Endothelial cell of umbilical vein (primary cell): ENCODE measurements at regions not wholly inside any gene's neighbourhood (a gene's known extent, or its start where the extent isn't known, plus 50 kb on each side); places are given as distances from the start of the nearest gene placed in this dataset.
A peak's percentile ranks its signal among the peaks of the same experiment; 100 is the strongest.

Experiments
- BruUV-seq: library from RNA; stranded (reverse); fragments of 400-500 nt; replicated peaks from 2 replicates; lab custom pipeline; 2021; lab: Mats Ljungman, UMichigan
- CTCF ChIA-PET: fragments of 300-600, 350-600 bp; sonication (Branson Sonifier 250); formaldehyde crosslinking; loops from one replicate; lab custom pipeline; 2021; ENCODE audit warnings: antibody characterized with exemption, inconsistent platforms; lab: Charles Lee
- POLR2A ChIA-PET: fragments of 300-600, 350-600 bp; sonication (Branson Sonifier 250); formaldehyde crosslinking; loops from one replicate; lab custom pipeline; 2021; ENCODE audit warnings: antibody characterized with exemption, inconsistent platforms; lab: Charles Lee
- DNase-seq: peaks from one replicate; pipeline ENCODE4 v3.0.0-alpha.2; 2011; ENCODE audit warnings: low read depth, low spot score
- FAIRE-seq: peaks from 2 replicates; lab custom pipeline; 2011; peaks lifted over from hg19 to GRCh38; lab: Jason Lieb, UNC
- H2AFZ ChIP-seq: 2 replicates; pipeline ENCODE4 v1.6.0; 2012; ENCODE audit warnings: low read depth, low read length, control low read depth, inconsistent platforms
- H3K27ac ChIP-seq: 2 replicates; pipeline ENCODE4 v1.5.1; 2011; ENCODE audit warnings: low read depth, mild to moderate bottlenecking, control low read depth, low read length, moderate library complexity; ENCODE audit not compliant: insufficient read depth
- H3K27me3 ChIP-seq, 2 experiments: 2 replicates each; pipeline versions ENCODE4 v1.6.0 to v1.6.1; 2011; ENCODE audit warnings: low read length in 2 of 2, mixed read lengths in 1 of 2; ENCODE audit not compliant: control insufficient read depth in 2 of 2, insufficient read depth in 2 of 2
- H3K36me3 ChIP-seq, 2 experiments: 2 replicates in 1 of 2; 3 replicates in 1 of 2; pipeline ENCODE4 v1.5.1; 2011; ENCODE audit warnings: low read length in 2 of 2, mild to moderate bottlenecking in 1 of 2, moderate library complexity in 1 of 2; ENCODE audit not compliant: control insufficient read depth in 2 of 2, insufficient read depth in 2 of 2; ENCODE audit errors: extremely low read depth in 1 of 2
- H3K4me1 ChIP-seq: 3 replicates; pipeline ENCODE4 v1.5.1; 2011; ENCODE audit warnings: mild to moderate bottlenecking, low read length; ENCODE audit not compliant: control insufficient read depth, insufficient read depth; ENCODE audit errors: extremely low read depth
- H3K4me2 ChIP-seq: 2 replicates; pipeline ENCODE4 v1.6.1; 2011; ENCODE audit warnings: low read length, control low read depth, mixed read lengths; ENCODE audit not compliant: insufficient read depth
- H3K4me3 ChIP-seq, 3 experiments: fragments of 200-600 bp in 1 of 3; sonication (generic), shearing (Covaris generic) in 1 of 3; replicated peaks in 1 of 3; 2 replicates each; pipeline ENCODE4 v1.5.1; 2011 to 2016; ENCODE audit warnings: control low read depth in 3 of 3, low read length in 3 of 3, mild to moderate bottlenecking in 2 of 3, inconsistent platforms in 1 of 3, low read depth in 1 of 3, moderate library complexity in 1 of 3; ENCODE audit not compliant: insufficient read depth in 1 of 3
- H3K79me2 ChIP-seq: 2 replicates; pipeline ENCODE4 v1.6.0; 2012; ENCODE audit warnings: low read length, inconsistent platforms; ENCODE audit not compliant: control insufficient read depth, insufficient read depth
- H3K9ac ChIP-seq: replicated peaks from 2 replicates; pipeline ENCODE3; 2011; ENCODE audit warnings: low read length, control low read depth; ENCODE audit not compliant: insufficient read depth; ENCODE audit errors: extremely low read depth
- H3K9me1 ChIP-seq: replicated peaks from 3 replicates; pipeline ENCODE4 v1.6.0; 2011; ENCODE audit warnings: mild to moderate bottlenecking, low read length; ENCODE audit not compliant: control insufficient read depth, insufficient read depth; ENCODE audit errors: extremely low read depth
- H3K9me3 ChIP-seq: replicated peaks from 2 replicates; pipeline ENCODE4 v1.5.1; 2012; ENCODE audit warnings: low read length, inconsistent platforms; ENCODE audit not compliant: control insufficient read depth, insufficient read depth
- H4K20me1 ChIP-seq: replicated peaks from 2 replicates; pipeline ENCODE3; 2011; ENCODE audit warnings: mild to moderate bottlenecking, low read length; ENCODE audit not compliant: control insufficient read depth, insufficient read depth; ENCODE audit errors: extremely low read depth
- CTCF ChIP-seq, 2 donors: IDR thresholded peaks; 1 replicate in 1 of 2; 2 replicates in 1 of 2; pipeline ENCODE4 v1.5.1; 2011; ENCODE audit warnings: low read length in 2 of 2, mild to moderate bottlenecking in 2 of 2, moderate library complexity in 2 of 2, control low read depth in 1 of 2, inconsistent platforms in 1 of 2, low read depth in 1 of 2; ENCODE audit not compliant: insufficient read depth in 1 of 2; ENCODE audit errors: extremely low read depth in 1 of 2
- EZH2 ChIP-seq: IDR thresholded peaks from 2 replicates; pipeline ENCODE4 v1.6.1; 2012; ENCODE audit warnings: borderline replicate concordance, low read depth, mild to moderate bottlenecking, moderate library complexity, low read length, inconsistent platforms; ENCODE audit not compliant: severe bottlenecking
- FOS ChIP-seq: IDR thresholded peaks from 2 replicates; pipeline ENCODE4 v1.6.1; 2011; ENCODE audit warnings: mild to moderate bottlenecking, low read length, moderate library complexity, borderline replicate concordance; ENCODE audit not compliant: insufficient read depth
- GATA2 ChIP-seq: IDR thresholded peaks from 2 replicates; pipeline ENCODE4 v1.7.0; 2011; ENCODE audit warnings: low read depth, mild to moderate bottlenecking, moderate library complexity, mixed read lengths, low read length; ENCODE audit not compliant: insufficient read length, insufficient read depth
- JUN ChIP-seq: IDR thresholded peaks from 2 replicates; pipeline ENCODE4 v1.6.1; 2011; ENCODE audit warnings: borderline replicate concordance, low read depth; ENCODE audit not compliant: insufficient read length, insufficient read depth
- MAX ChIP-seq: IDR thresholded peaks from 2 replicates; pipeline ENCODE4 v1.6.1; 2011; ENCODE audit not compliant: insufficient read depth, insufficient read length
- MYC ChIP-seq: IDR thresholded peaks from one replicate; pipeline ENCODE4 v1.6.1; 2011; ENCODE audit warnings: mild to moderate bottlenecking, low read depth, low read length
- POLR2A ChIP-seq: IDR thresholded peaks from 2 replicates; pipeline ENCODE4 v1.6.1; 2012; ENCODE audit warnings: low read depth, mild to moderate bottlenecking, control low read depth, low read length
- POLR2AphosphoS5 ChIP-seq: IDR thresholded peaks from 2 replicates; pipeline ENCODE4 v1.6.1; 2012; ENCODE audit warnings: low read depth, mild to moderate bottlenecking, control low read depth, low read length, moderate library complexity; ENCODE audit not compliant: insufficient read depth
- dilution Hi-C: fragments of 300-500 bp; cut with MboI; formaldehyde crosslinking; loops from one replicate; pipeline ENCODE4 v1.15.0; 2019; ENCODE audit warnings: low sequenced_read_pairs; ENCODE audit not compliant: extremely low pct_ligation_motif_present
- intact Hi-C: fragments of 100-400 bp; cut with micrococcal nuclease; formaldehyde crosslinking; loops from one replicate; pipeline ENCODE4 v1.10.0; 2022

- POLR2A ChIA-PET, result no interaction called here
- DNase-seq, result no peak
- Histone ChIP-seq H2AFZ (no peak overlapping the region), H3K9me1 (no peaks in the 10 kb centered on the region), H3K4me1 (no peaks in the 10 kb centered on the region), H3K9me3 (no peaks in the 10 kb centered on the region), H3K27ac (no peak overlapping the region), H4K20me1 (no peaks in the 10 kb centered on the region), H3K36me3 (no peaks in the 10 kb centered on the region), H3K79me2 (no peaks in the 10 kb centered on the region), H3K27me3 (no peaks in the 10 kb centered on the region), H3K4me2 (no peak overlapping the region), H3K4me3 (no peak overlapping the region), H3K9ac (no peak overlapping the region)
- CTCF ChIA-PET, result interaction anchor here (1.0 to 1.2 kb wide), 2 partner anchors 11 to 853 kb away, joined by 3 to 4 read pairs; no protein-coding TSS in a partner anchor
- no TSS peak for BruUV-seq
- dilution Hi-C loops, result no loop called here
- TF ChIP-seq JUN, result no peak
- no peak for TF ChIP-seq POLR2AphosphoS5
- TF ChIP-seq MYC, result no peak
- no peak for TF ChIP-seq FOS
- intact Hi-C loops, result no loop called here
- no peak for FAIRE-seq
These were observed 248.0 kb downstream of the PLPP3 start for GRCh38 chr1:56331207-56331891.

GRCh38 chr1:56330391-56331026 lies 248.9 kb downstream of the PLPP3 start:
- no peak overlapping the region for H3K4me3 ChIP-seq
- peak; percentile 61 for DNase-seq
- dilution Hi-C loops (no loop called here), intact Hi-C loops (no loop called here)
- H4K20me1 ChIP-seq, result no peaks in the 10 kb centered on the region
- no peaks in the 10 kb centered on the region for H3K36me3 ChIP-seq
- POLR2A ChIA-PET, result no interaction called here
- no TSS peak for BruUV-seq
- H3K27me3 ChIP-seq, result no peaks in the 10 kb centered on the region
- peaks cover 4% of the 10 kb centered on the region for H3K4me1 ChIP-seq
- no peak overlapping the region for H3K4me2 ChIP-seq
- no peak for TF ChIP-seq GATA2
- peak; percentile 67 for TF ChIP-seq JUN
- no peak for TF ChIP-seq MAX
- peak; percentile 71 for TF ChIP-seq FOS
- TF ChIP-seq CTCF (IDR thresholded peaks at IDR 0.05; ENCODE audit: extremely low read depth in 1 of 2, insufficient read depth in 1 of 2, low read depth in 1 of 2, low read length in 2 of 2), result no peak
- no peak for TF ChIP-seq EZH2
- no peak for TF ChIP-seq POLR2A
- no peak for TF ChIP-seq POLR2AphosphoS5
- no peak for TF ChIP-seq MYC
- H3K9me3 ChIP-seq, result no peaks in the 10 kb centered on the region
- no peak overlapping the region for H2AFZ ChIP-seq
- CTCF ChIA-PET, result interaction anchor here (1.0 to 1.6 kb wide), 3 partner anchors 11 to 852 kb away, joined by 3 to 4 read pairs (median 3); no protein-coding TSS in a partner anchor
- no peaks in the 10 kb centered on the region for H3K9me1 ChIP-seq
- H3K79me2 ChIP-seq, result no peaks in the 10 kb centered on the region
- no peak overlapping the region for H3K27ac ChIP-seq
- no peak overlapping the region for H3K9ac ChIP-seq
- FAIRE-seq, result peak; percentile 8
